ENCODE measurements at regions not wholly inside any gene's neighbourhood (a gene's known extent, or its start where the extent isn't known, plus 50 kb on each side); places are given as distances from the start of the nearest gene placed in this dataset.
A peak's percentile ranks its signal among the peaks of the same experiment; 100 is the strongest.

- no peaks in the 10 kb centered on the region for H3K36me3 Mint-ChIP-seq (ENCODE audit: low read depth)
- DNase-seq (ENCODE audit: low read depth, low spot score): no peak
- H3K4me3 Mint-ChIP-seq: peak overlapping the region; percentile 23
- H3K4me1 Mint-ChIP-seq: peaks cover 19% of the 10 kb centered on the region
- peaks cover 97% of the 10 kb centered on the region for H3K27me3 Mint-ChIP-seq (ENCODE audit: low read depth)
- no peak overlapping the region for H3K27ac Mint-ChIP-seq (ENCODE audit: unreplicated experiment)
- TF ChIP-seq CTCF (conservative IDR thresholded peaks at IDR 0.05): no peak
- H3K9me3 Mint-ChIP-seq: no peaks in the 10 kb centered on the region
Observed at GRCh38 chr20:22403632-22404361, 180.6 kb downstream of the FOXA2 start.

DNA sequence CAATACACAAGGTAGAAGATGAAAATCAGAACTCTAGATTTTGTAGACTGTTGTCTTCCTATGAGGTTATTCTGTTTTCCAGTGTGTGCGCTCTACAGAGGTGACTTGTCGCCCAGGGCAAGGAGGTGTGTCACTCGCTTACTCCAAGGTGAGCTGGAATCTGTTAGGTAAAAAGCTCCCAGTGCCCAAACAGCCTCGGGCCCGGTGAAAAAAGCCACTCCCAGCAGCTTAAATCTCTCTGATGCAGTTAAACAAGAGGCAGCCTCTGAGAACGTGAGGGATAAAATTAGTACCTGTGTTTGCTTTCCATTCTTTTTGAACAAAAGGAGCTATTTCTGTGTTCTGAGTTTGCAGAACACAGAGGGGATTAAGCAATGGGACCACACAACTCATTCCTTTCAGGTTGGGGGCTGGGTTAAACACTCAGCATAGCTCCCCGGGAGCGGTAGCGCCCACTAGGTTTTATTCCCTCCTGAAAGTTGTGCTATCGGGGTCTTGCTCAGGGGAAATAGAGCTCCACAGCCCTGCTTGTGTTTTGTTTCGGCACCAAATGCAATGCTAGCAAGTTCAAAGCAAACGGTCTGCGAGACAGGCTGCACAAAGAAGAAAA, 181.2 kb downstream of the FOXA2 start:
- DNase-seq (ENCODE audit: low read depth, low spot score): no peak
- H3K4me3 Mint-ChIP-seq: peak overlapping the region; percentile 23

GRCh38 chr20:22402550-22402949, 181.8 kb downstream of the FOXA2 start:
- TF ChIP-seq CTCF (conservative IDR thresholded peaks at IDR 0.05): no peak
- H3K4me1 Mint-ChIP-seq: peaks cover 19% of the 10 kb centered on the region
- no peaks in the 10 kb centered on the region for H3K9me3 Mint-ChIP-seq
- H3K36me3 Mint-ChIP-seq (ENCODE audit: low read depth): no peaks in the 10 kb centered on the region
- H3K27me3 Mint-ChIP-seq (ENCODE audit: low read depth): peaks cover 97% of the 10 kb centered on the region
- DNase-seq (ENCODE audit: low read depth, low spot score): no peak
- H3K4me3 Mint-ChIP-seq: no peak overlapping the region
- no peak overlapping the region for H3K27ac Mint-ChIP-seq (ENCODE audit: unreplicated experiment)

More for the DNA sequence above, 181.2 kb downstream of the FOXA2 start:
- Mint-ChIP-seq H3K9me3 (no peaks in the 10 kb centered on the region), H3K4me1 (peaks cover 19% of the 10 kb centered on the region), H3K36me3 (ENCODE audit: low read depth) (no peaks in the 10 kb centered on the region), H3K27ac (ENCODE audit: unreplicated experiment) (no peak overlapping the region), H3K27me3 (ENCODE audit: low read depth) (peaks cover 97% of the 10 kb centered on the region)
- TF ChIP-seq CTCF (conservative IDR thresholded peaks at IDR 0.05): no peak

- TF ChIP-seq CTCF (conservative IDR thresholded peaks at IDR 0.05): no peak
- Mint-ChIP-seq H3K4me3 (no peak overlapping the region), H3K4me1 (peaks cover 15% of the 10 kb centered on the region), H3K27me3 (ENCODE audit: low read depth) (peaks cover 95% of the 10 kb centered on the region), H3K27ac (ENCODE audit: unreplicated experiment) (no peak overlapping the region), H3K9me3 (no peaks in the 10 kb centered on the region), H3K36me3 (ENCODE audit: low read depth) (no peaks in the 10 kb centered on the region)
- DNase-seq (ENCODE audit: low read depth, low spot score): no peak
Observed at GRCh38 chr20:22400440-22400839, 183.9 kb downstream of the FOXA2 start.

DNA sequence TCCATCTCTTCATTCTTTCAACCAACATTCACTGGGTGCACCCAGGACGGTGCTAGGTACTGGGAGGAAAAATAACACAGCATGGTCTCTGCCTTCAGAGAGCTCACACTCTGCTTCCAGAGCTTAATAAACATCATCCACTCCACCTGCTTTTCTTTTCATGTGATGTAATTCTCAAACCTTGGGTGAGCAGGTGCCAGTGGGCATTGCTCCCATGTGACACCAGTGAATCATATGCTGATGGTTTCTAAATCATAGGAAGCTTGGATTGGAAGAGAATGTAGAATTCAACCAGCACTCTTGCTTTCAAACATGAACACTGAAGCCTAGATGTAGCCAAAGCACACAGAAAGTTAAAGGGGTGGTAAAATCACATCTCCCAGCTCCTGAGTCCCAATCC, 189.8 kb downstream of the FOXA2 start:
- no peaks in the 10 kb centered on the region for H3K9me3 Mint-ChIP-seq
- H3K4me1 Mint-ChIP-seq: no peaks in the 10 kb centered on the region
- no peaks in the 10 kb centered on the region for H3K36me3 Mint-ChIP-seq (ENCODE audit: low read depth)
- H3K27me3 Mint-ChIP-seq (ENCODE audit: low read depth): peaks cover 92% of the 10 kb centered on the region
- no peak for TF ChIP-seq CTCF (conservative IDR thresholded peaks at IDR 0.05)
- H3K4me3 Mint-ChIP-seq: no peak overlapping the region
- no peak overlapping the region for H3K27ac Mint-ChIP-seq (ENCODE audit: unreplicated experiment)
- no peak for DNase-seq (ENCODE audit: low read depth, low spot score)

Measured in neural crest cell (in vitro differentiated cells).